ENCODE measurements at regions not wholly inside any gene's neighbourhood (a gene's known extent, or its start where the extent isn't known, plus 50 kb on each side); places are given as distances from the start of the nearest gene placed in this dataset.

DNA sequence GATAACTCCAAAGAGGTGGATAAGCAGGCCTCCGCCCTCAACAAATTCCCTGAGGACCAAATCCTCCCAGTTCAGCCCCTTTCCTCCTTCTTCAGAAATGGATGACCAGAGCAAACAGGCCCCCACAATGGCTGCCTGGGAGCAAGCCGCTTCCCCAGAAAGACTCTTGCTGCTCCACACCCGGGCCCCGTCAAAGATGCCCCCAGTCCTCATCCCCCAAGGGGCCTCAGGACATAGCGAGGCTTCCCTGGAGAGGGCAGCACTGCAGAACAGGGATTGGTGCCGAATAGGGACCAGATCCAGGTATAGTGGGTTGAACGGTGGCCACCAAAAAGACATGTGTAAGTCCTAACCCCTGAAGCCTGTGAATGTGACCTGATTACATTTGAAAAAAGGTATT is 502.3 kb downstream of the SHQ1 start:
- POLR2A ChIA-PET, result no interaction called here
- Histone ChIP-seq H3K27ac (ENCODE audit: low read depth, low read length) (no peak overlapping the region), H3K4me1 (ENCODE audit: insufficient read depth, low read length) (peaks cover 55% of the 10 kb centered on the region), H3K36me3 (ENCODE audit: insufficient read depth, low read length) (no peaks in the 10 kb centered on the region), H3K4me3 (ENCODE audit: low read length) (no peak overlapping the region), H3K9me3 (ENCODE audit: low read length) (no peaks in the 10 kb centered on the region), H3K27me3 (ENCODE audit: insufficient read depth, low read length, poor library complexity, severe bottlenecking) (no peaks in the 10 kb centered on the region)
- Mint-ChIP-seq H3K9me3 (no peaks in the 10 kb centered on the region), H3K4me1 (peaks cover 38 to 69% (median 54%) of the 10 kb centered on the region in 3 donors), H3K27me3 (peaks cover 0 to 2% of the 10 kb centered on the region in 2 donors), H3K4me3 (peak overlapping the region in 4 of 7 donors; percentile 37 to 62 (median 44)), H3K36me3 (no peaks in the 10 kb centered on the region), H3K27ac (peak overlapping the region in 7 of 8 donors; percentile 9 to 75 (median 64))
- DNase-seq, result no peak
- CTCF ChIA-PET, result no interaction called here

DNA sequence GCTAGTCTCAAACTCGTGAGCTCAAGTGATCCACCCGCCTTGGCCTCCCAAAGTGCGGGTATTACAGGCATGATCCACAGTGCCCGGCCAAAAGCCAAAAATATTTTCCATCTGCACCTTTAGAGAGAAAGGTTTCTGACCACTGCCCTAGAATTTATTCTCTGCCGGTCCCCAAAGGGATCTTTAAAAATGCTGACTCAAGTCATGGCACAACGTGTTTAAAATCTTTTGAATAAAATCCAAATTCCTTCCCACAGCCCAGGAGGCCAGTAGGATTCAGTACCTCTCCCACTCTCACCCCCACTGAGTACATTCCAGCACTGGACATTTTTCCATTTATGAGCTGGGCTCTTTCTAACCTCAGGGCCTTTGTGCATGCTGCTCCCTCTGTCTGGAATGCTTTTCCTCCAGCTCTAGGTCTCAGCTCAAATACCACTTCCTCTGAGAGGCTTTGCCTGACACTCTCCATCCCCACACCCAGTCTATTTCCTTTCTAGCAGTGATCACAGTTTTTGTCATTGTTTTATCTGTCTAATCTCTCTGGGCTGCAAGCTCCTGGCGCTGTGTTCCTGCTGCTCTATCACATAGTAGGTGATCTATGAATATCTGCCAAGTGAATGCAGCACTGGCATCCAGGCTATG is 502.9 kb downstream of the SHQ1 start:
- Mint-ChIP-seq H3K27me3 (peaks cover 0 to 2% of the 10 kb centered on the region in 2 donors), H3K36me3 (no peaks in the 10 kb centered on the region), H3K4me3 (peak overlapping the region in 4 of 7 donors; percentile 6 to 51 (median 38)), H3K27ac (peak overlapping the region in 4 of 8 donors; percentile 64 to 76 (median 74)), H3K4me1 (peaks cover 38 to 69% (median 54%) of the 10 kb centered on the region in 3 donors), H3K9me3 (no peaks in the 10 kb centered on the region)
- Histone ChIP-seq H3K4me3 (ENCODE audit: low read length) (no peak overlapping the region), H3K27me3 (ENCODE audit: insufficient read depth, low read length, poor library complexity, severe bottlenecking) (no peaks in the 10 kb centered on the region), H3K9me3 (ENCODE audit: low read length) (no peaks in the 10 kb centered on the region), H3K27ac (ENCODE audit: low read depth, low read length) (no peak overlapping the region), H3K4me1 (ENCODE audit: insufficient read depth, low read length) (peaks cover 55% of the 10 kb centered on the region), H3K36me3 (ENCODE audit: insufficient read depth, low read length) (no peaks in the 10 kb centered on the region)
- DNase-seq, result peak in 1 of 5 donors; percentile 19
- ChIA-PET POLR2A (interaction anchor here (0.6 kb wide), 1 partner anchor 56 kb away, joined by 3 read pairs; no protein-coding TSS in a partner anchor), CTCF (no interaction called here)

GRCh38 chr3:72344647-72345046 is 503.6 kb downstream of the SHQ1 start:
- Histone ChIP-seq H3K36me3 (ENCODE audit: insufficient read depth, low read length) (no peaks in the 10 kb centered on the region), H3K27ac (ENCODE audit: low read depth, low read length) (no peak overlapping the region), H3K27me3 (ENCODE audit: insufficient read depth, low read length, poor library complexity, severe bottlenecking) (no peaks in the 10 kb centered on the region), H3K4me3 (ENCODE audit: low read length) (no peak overlapping the region), H3K9me3 (ENCODE audit: low read length) (no peaks in the 10 kb centered on the region), H3K4me1 (ENCODE audit: insufficient read depth, low read length) (peaks cover 55% of the 10 kb centered on the region)
- H3K27ac Mint-ChIP-seq, result peak overlapping the region in 1 of 8 donors; percentile 24
- no peaks in the 10 kb centered on the region for H3K9me3 Mint-ChIP-seq
- DNase-seq, result no peak
- no peaks in the 10 kb centered on the region for H3K36me3 Mint-ChIP-seq
- CTCF ChIA-PET, result no interaction called here
- H3K4me1 Mint-ChIP-seq, result peaks cover 38 to 69% (median 54%) of the 10 kb centered on the region in 3 donors
- peaks cover 0 to 2% of the 10 kb centered on the region in 2 donors for H3K27me3 Mint-ChIP-seq
- POLR2A ChIA-PET, result no interaction called here
- H3K4me3 Mint-ChIP-seq, result no peak overlapping the region

GRCh38 chr3:72344236-72344635 is 504.0 kb downstream of the SHQ1 start:
- Histone ChIP-seq H3K36me3 (ENCODE audit: insufficient read depth, low read length) (no peaks in the 10 kb centered on the region), H3K4me1 (ENCODE audit: insufficient read depth, low read length) (peaks cover 55% of the 10 kb centered on the region), H3K27me3 (ENCODE audit: insufficient read depth, low read length, poor library complexity, severe bottlenecking) (no peaks in the 10 kb centered on the region), H3K27ac (ENCODE audit: low read depth, low read length) (no peak overlapping the region), H3K4me3 (ENCODE audit: low read length) (no peak overlapping the region), H3K9me3 (ENCODE audit: low read length) (no peaks in the 10 kb centered on the region)
- DNase-seq, result no peak
- CTCF ChIA-PET, result no interaction called here
- peak overlapping the region in 2 of 8 donors; percentile 24 to 36 for H3K27ac Mint-ChIP-seq
- POLR2A ChIA-PET, result no interaction called here
- peaks cover 0 to 2% of the 10 kb centered on the region in 2 donors for H3K27me3 Mint-ChIP-seq
- H3K36me3 Mint-ChIP-seq, result no peaks in the 10 kb centered on the region
- peaks cover 38 to 69% (median 54%) of the 10 kb centered on the region in 3 donors for H3K4me1 Mint-ChIP-seq
- H3K4me3 Mint-ChIP-seq, result no peak overlapping the region
- H3K9me3 Mint-ChIP-seq, result no peaks in the 10 kb centered on the region

DNA sequence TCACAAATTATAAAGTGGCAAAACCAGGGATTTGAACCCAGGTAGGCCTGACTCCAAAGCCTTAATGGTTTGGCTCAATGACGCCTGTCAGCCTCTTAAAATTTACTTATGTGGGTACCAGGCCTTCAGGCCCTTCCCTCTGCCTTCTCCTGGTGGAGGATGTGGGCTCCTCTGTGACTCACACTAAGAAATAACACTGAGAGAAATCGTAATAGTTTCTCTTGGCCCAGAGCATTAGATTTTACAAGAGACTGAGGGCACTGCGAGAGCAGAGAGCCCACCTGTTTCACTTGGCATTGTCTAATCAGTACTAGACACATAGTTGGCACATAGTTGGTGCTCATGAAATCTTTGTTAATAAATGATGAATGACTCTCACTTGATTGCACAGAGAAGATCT is 505.2 kb downstream of the SHQ1 start:
- DNase-seq, result no peak
- ChIA-PET POLR2A (no interaction called here), CTCF (no interaction called here)
- Mint-ChIP-seq H3K27ac (peak overlapping the region in 5 of 8 donors; percentile 1 to 81 (median 7)), H3K4me3 (peak overlapping the region in 1 of 7 donors; percentile 4), H3K4me1 (peaks cover 37 to 57% (median 51%) of the 10 kb centered on the region in 3 donors), H3K36me3 (no peaks in the 10 kb centered on the region), H3K27me3 (no peaks in the 10 kb centered on the region), H3K9me3 (no peaks in the 10 kb centered on the region)
- no peak overlapping the region for H3K27ac ChIP-seq (ENCODE audit: low read depth, low read length)
- H3K4me3 ChIP-seq (ENCODE audit: low read length), result no peak overlapping the region
- H3K27me3 ChIP-seq (ENCODE audit: insufficient read depth, low read length, poor library complexity, severe bottlenecking), result no peaks in the 10 kb centered on the region
- H3K4me1 ChIP-seq (ENCODE audit: insufficient read depth, low read length), result peaks cover 55% of the 10 kb centered on the region
- H3K9me3 ChIP-seq (ENCODE audit: low read length), result no peaks in the 10 kb centered on the region
- H3K36me3 ChIP-seq (ENCODE audit: insufficient read depth, low read length), result no peaks in the 10 kb centered on the region

- H3K4me1 ChIP-seq (ENCODE audit: insufficient read depth, low read length), result peaks cover 49% of the 10 kb centered on the region
- Mint-ChIP-seq H3K9me3 (no peaks in the 10 kb centered on the region), H3K4me3 (no peak overlapping the region), H3K36me3 (no peaks in the 10 kb centered on the region), H3K27ac (peak overlapping the region in 4 of 8 donors; percentile 23 to 81 (median 36)), H3K27me3 (no peaks in the 10 kb centered on the region), H3K4me1 (peaks cover 34 to 51% (median 46%) of the 10 kb centered on the region in 3 donors)
- H3K9me3 ChIP-seq (ENCODE audit: low read length), result no peaks in the 10 kb centered on the region
- POLR2A ChIA-PET, result no interaction called here
- H3K4me3 ChIP-seq (ENCODE audit: low read length), result no peak overlapping the region
- H3K36me3 ChIP-seq (ENCODE audit: insufficient read depth, low read length), result no peaks in the 10 kb centered on the region
- H3K27me3 ChIP-seq (ENCODE audit: insufficient read depth, low read length, poor library complexity, severe bottlenecking), result no peaks in the 10 kb centered on the region
- no peak overlapping the region for H3K27ac ChIP-seq (ENCODE audit: low read depth, low read length)
- CTCF ChIA-PET, result no interaction called here
- DNase-seq, result no peak
Measured at GRCh38 chr3:72342450-72342849, 505.8 kb downstream of the SHQ1 start.

- H3K4me3 Mint-ChIP-seq, result no peak overlapping the region
- H3K27me3 ChIP-seq (ENCODE audit: insufficient read depth, low read length, poor library complexity, severe bottlenecking), result no peaks in the 10 kb centered on the region
- H3K9me3 Mint-ChIP-seq, result no peaks in the 10 kb centered on the region
- H3K4me3 ChIP-seq (ENCODE audit: low read length), result no peak overlapping the region
- H3K36me3 ChIP-seq (ENCODE audit: insufficient read depth, low read length), result no peaks in the 10 kb centered on the region
- H3K27ac Mint-ChIP-seq, result peak overlapping the region in 1 of 8 donors; percentile 5
- CTCF ChIA-PET, result no interaction called here
- H3K36me3 Mint-ChIP-seq, result no peaks in the 10 kb centered on the region
- POLR2A ChIA-PET, result no interaction called here
- H3K27me3 Mint-ChIP-seq, result no peaks in the 10 kb centered on the region
- H3K4me1 Mint-ChIP-seq, result peaks cover 34 to 46% (median 42%) of the 10 kb centered on the region in 3 donors
- no peak overlapping the region for H3K27ac ChIP-seq (ENCODE audit: low read depth, low read length)
- peaks cover 49% of the 10 kb centered on the region for H3K4me1 ChIP-seq (ENCODE audit: insufficient read depth, low read length)
- H3K9me3 ChIP-seq (ENCODE audit: low read length), result no peaks in the 10 kb centered on the region
- DNase-seq, result no peak
Measured at GRCh38 chr3:72341920-72342319, 506.3 kb downstream of the SHQ1 start.

- no peaks in the 10 kb centered on the region for H3K9me3 Mint-ChIP-seq
- no peak for DNase-seq
- peaks cover 43% of the 10 kb centered on the region for H3K4me1 ChIP-seq (ENCODE audit: insufficient read depth, low read length)
- H3K27ac Mint-ChIP-seq, result no peak overlapping the region
- no peaks in the 10 kb centered on the region for H3K27me3 Mint-ChIP-seq
- no peaks in the 10 kb centered on the region for H3K9me3 ChIP-seq (ENCODE audit: low read length)
- no peaks in the 10 kb centered on the region for H3K36me3 ChIP-seq (ENCODE audit: insufficient read depth, low read length)
- no peak overlapping the region for H3K4me3 ChIP-seq (ENCODE audit: low read length)
- H3K27ac ChIP-seq (ENCODE audit: low read depth, low read length), result no peak overlapping the region
- H3K4me3 Mint-ChIP-seq, result no peak overlapping the region
- peaks cover 29 to 40% (median 37%) of the 10 kb centered on the region in 3 donors for H3K4me1 Mint-ChIP-seq
- CTCF ChIA-PET, result no interaction called here
- POLR2A ChIA-PET, result no interaction called here
- H3K36me3 Mint-ChIP-seq, result no peaks in the 10 kb centered on the region
- H3K27me3 ChIP-seq (ENCODE audit: insufficient read depth, low read length, poor library complexity, severe bottlenecking), result no peaks in the 10 kb centered on the region
Measured at GRCh38 chr3:72341380-72341770, 506.9 kb downstream of the SHQ1 start.
